ENCODE measurements at regions not wholly inside any gene's neighbourhood (a gene's known extent, or its start where the extent isn't known, plus 50 kb on each side); places are given as distances from the start of the nearest gene placed in this dataset.

- H3K36me3 ChIP-seq (replicated peaks in 1 of 2; ENCODE audit: control insufficient read depth in 1 of 2, insufficient read depth in 2 of 2, low read length in 2 of 2) = no peaks in the 10 kb centered on the region
- intact Hi-C loops (cut with micrococcal nuclease) = no loop called here
- WGBS (ENCODE audit: insufficient coverage) = no CpG with 5 or more reads among the region's 1 CpG
These were observed 939.6 kb upstream of the CNTNAP5 start for GRCh38 chr2:123085484-123085883.

DNA sequence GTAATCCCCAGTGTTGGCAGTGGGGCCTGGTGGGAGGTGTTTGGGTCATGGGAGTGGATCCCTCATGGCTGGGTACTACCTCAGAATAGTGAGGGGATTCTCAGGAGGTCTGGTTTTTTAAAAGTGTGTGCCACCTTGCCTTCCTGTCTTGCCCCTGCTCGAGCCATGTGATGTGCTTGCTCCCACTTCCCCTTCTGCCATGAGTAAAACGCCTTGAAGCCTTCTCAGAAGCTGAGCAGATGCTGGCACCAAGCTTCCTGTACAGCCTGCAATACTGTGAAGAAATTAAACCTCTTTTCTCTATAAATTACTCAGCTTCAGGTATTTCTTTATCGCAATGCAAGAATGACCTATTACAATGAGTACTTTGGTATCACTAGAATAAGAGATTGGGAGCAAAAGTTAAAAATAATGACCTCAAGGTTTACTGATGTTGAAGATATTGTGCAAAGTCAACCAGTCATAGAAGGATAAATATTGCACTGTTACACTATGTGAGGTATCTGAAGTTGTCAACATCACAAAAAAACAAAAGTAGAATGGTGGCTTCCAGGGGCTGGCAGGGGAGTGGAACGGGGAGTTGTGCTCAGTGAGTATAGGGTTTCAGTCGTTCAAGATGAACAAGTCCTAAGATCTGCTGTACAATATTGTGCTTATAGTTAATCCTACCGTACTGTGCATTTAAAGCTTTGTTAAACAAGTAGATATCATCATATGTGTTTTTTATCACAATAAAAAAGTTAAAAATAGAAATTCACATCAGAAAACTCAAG lies 938.3 kb upstream of the CNTNAP5 start:
- no peak overlapping the region for H3K4me2 ChIP-seq (replicated peaks; ENCODE audit: extremely low read depth, low read length, poor library complexity, severe bottlenecking)
- Mint-ChIP-seq H3K4me1 (peaks cover 6% of the 10 kb centered on the region), H3K27ac (no peak overlapping the region), H3K27me3 (ENCODE audit: low read depth in 3 of 3) (peaks cover 0 to 5% (median 0%) of the 10 kb centered on the region in 3 donors), H3K36me3 (no peaks in the 10 kb centered on the region), H3K9me3 (peaks cover 0 to 4% (median 0%) of the 10 kb centered on the region in 7 donors), H3K4me3 (no peak overlapping the region)
- no peaks in the 10 kb centered on the region for H3K36me3 ChIP-seq (replicated peaks in 1 of 2; ENCODE audit: control insufficient read depth in 1 of 2, insufficient read depth in 2 of 2, low read length in 2 of 2)
- no peak overlapping the region for H2AFZ ChIP-seq (ENCODE audit: insufficient read depth, low read depth, low read length, poor library complexity, severe bottlenecking)
- no peaks in the 10 kb centered on the region for H3K79me2 ChIP-seq (ENCODE audit: insufficient read depth, low read length)
- intact Hi-C loops (cut with micrococcal nuclease) = no loop called here
- TF ChIP-seq, protein P1, sequence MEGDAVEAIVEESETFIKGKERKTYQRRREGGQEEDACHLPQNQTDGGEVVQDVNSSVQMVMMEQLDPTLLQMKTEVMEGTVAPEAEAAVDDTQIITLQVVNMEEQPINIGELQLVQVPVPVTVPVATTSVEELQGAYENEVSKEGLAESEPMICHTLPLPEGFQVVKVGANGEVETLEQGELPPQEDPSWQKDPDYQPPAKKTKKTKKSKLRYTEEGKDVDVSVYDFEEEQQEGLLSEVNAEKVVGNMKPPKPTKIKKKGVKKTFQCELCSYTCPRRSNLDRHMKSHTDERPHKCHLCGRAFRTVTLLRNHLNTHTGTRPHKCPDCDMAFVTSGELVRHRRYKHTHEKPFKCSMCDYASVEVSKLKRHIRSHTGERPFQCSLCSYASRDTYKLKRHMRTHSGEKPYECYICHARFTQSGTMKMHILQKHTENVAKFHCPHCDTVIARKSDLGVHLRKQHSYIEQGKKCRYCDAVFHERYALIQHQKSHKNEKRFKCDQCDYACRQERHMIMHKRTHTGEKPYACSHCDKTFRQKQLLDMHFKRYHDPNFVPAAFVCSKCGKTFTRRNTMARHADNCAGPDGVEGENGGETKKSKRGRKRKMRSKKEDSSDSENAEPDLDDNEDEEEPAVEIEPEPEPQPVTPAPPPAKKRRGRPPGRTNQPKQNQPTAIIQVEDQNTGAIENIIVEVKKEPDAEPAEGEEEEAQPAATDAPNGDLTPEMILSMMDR (IDR thresholded peaks at IDR 0.05) = no peak
- no peak overlapping the region for H3K4me3 ChIP-seq (replicated peaks in 1 of 3; ENCODE audit: low read depth in 2 of 3, low read length in 3 of 3)
- no peaks in the 10 kb centered on the region for H3K4me1 ChIP-seq (ENCODE audit: control insufficient read depth in 1 of 2, insufficient read depth in 2 of 2, low read length in 2 of 2)
- no peak overlapping the region for H3K27ac ChIP-seq (ENCODE audit: low read depth in 1 of 2, low read length in 2 of 2)
- H4K20me1 ChIP-seq (ENCODE audit: insufficient read depth, low read length) = no peaks in the 10 kb centered on the region
- H3K9me3 ChIP-seq (replicated peaks in 1 of 2; ENCODE audit: control insufficient read depth in 1 of 2, insufficient read depth in 1 of 2, low read length in 2 of 2) = no peaks in the 10 kb centered on the region
- no peaks in the 10 kb centered on the region for H3K27me3 ChIP-seq (ENCODE audit: control insufficient read depth in 2 of 2, insufficient read depth in 2 of 2, low read length in 2 of 2)
- WGBS (ENCODE audit: insufficient coverage) = 33% methylated on average over 3 of the region's 6 CpGs
- DNase-seq = peak in 1 of 3 donors; percentile 8
- no peak overlapping the region for H3K9ac ChIP-seq (ENCODE audit: insufficient read depth, low read length, poor library complexity, severe bottlenecking)

More at GRCh38 chr2:123085484-123085883, 939.6 kb upstream of the CNTNAP5 start:
- H3K27ac Mint-ChIP-seq = no peak overlapping the region
- no peaks in the 10 kb centered on the region for H3K27me3 ChIP-seq (ENCODE audit: control insufficient read depth in 2 of 2, insufficient read depth in 2 of 2, low read length in 2 of 2)
- peaks cover 0 to 5% (median 0%) of the 10 kb centered on the region in 3 donors for H3K27me3 Mint-ChIP-seq (ENCODE audit: low read depth in 3 of 3)
- no peak overlapping the region for H2AFZ ChIP-seq (ENCODE audit: insufficient read depth, low read depth, low read length, poor library complexity, severe bottlenecking)
- H3K27ac ChIP-seq (ENCODE audit: low read depth in 1 of 2, low read length in 2 of 2) = no peak overlapping the region
- TF ChIP-seq, protein P1 (IDR thresholded peaks at IDR 0.05) = no peak
- H4K20me1 ChIP-seq (ENCODE audit: insufficient read depth, low read length) = no peaks in the 10 kb centered on the region
- H3K36me3 Mint-ChIP-seq = no peaks in the 10 kb centered on the region
- no peak overlapping the region for H3K4me3 ChIP-seq (replicated peaks in 1 of 3; ENCODE audit: low read depth in 2 of 3, low read length in 3 of 3)
- DNase-seq = no peak
- H3K9me3 Mint-ChIP-seq = peaks cover 0 to 6% (median 2%) of the 10 kb centered on the region in 7 donors
- H3K4me1 Mint-ChIP-seq = peaks cover 7% of the 10 kb centered on the region
- no peak overlapping the region for H3K4me3 Mint-ChIP-seq
- no peaks in the 10 kb centered on the region for H3K9me3 ChIP-seq (replicated peaks in 1 of 2; ENCODE audit: control insufficient read depth in 1 of 2, insufficient read depth in 1 of 2, low read length in 2 of 2)
- H3K79me2 ChIP-seq (ENCODE audit: insufficient read depth, low read length) = no peaks in the 10 kb centered on the region
- H3K4me2 ChIP-seq (replicated peaks; ENCODE audit: extremely low read depth, low read length, poor library complexity, severe bottlenecking) = no peak overlapping the region
- H3K9ac ChIP-seq (ENCODE audit: insufficient read depth, low read length, poor library complexity, severe bottlenecking) = no peak overlapping the region
- no peaks in the 10 kb centered on the region for H3K4me1 ChIP-seq (ENCODE audit: control insufficient read depth in 1 of 2, insufficient read depth in 2 of 2, low read length in 2 of 2)
